ENCODE measurements at regions not wholly inside any gene's neighbourhood (a gene's known extent, or its start where the extent isn't known, plus 50 kb on each side); places are given as distances from the start of the nearest gene placed in this dataset.

DNA sequence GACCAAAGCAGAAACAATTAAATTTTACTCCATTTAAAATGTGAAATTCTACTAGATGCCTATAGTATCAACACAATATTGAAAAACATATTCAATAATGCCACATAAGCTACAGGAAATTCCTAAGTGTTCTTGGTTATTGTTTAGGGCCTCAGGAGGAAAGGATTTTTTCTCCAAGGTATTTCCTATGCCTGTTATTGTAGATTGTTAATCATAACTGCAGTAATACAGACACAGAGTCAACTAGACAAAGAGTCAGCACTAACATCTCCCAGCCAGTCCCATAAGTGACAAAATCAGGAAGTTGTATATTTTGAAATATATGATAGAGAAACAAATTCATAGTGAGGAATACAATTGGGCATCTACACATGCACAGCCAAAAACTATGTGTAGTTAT lies 782.7 kb upstream of the KIF2B start:
- TF ChIP-seq, protein P1, sequence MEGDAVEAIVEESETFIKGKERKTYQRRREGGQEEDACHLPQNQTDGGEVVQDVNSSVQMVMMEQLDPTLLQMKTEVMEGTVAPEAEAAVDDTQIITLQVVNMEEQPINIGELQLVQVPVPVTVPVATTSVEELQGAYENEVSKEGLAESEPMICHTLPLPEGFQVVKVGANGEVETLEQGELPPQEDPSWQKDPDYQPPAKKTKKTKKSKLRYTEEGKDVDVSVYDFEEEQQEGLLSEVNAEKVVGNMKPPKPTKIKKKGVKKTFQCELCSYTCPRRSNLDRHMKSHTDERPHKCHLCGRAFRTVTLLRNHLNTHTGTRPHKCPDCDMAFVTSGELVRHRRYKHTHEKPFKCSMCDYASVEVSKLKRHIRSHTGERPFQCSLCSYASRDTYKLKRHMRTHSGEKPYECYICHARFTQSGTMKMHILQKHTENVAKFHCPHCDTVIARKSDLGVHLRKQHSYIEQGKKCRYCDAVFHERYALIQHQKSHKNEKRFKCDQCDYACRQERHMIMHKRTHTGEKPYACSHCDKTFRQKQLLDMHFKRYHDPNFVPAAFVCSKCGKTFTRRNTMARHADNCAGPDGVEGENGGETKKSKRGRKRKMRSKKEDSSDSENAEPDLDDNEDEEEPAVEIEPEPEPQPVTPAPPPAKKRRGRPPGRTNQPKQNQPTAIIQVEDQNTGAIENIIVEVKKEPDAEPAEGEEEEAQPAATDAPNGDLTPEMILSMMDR (IDR thresholded peaks at IDR 0.05; ENCODE audit: extremely low read depth in 1 of 2, insufficient read depth in 1 of 2, low read depth in 1 of 2, low read length in 2 of 2) = no peak
- TF ChIP-seq POLR2A (IDR thresholded peaks at IDR 0.05; ENCODE audit: low read depth, low read length) (peak; percentile 25), FOS (IDR thresholded peaks at IDR 0.05; ENCODE audit: borderline replicate concordance, insufficient read depth, low read length) (no peak), EZH2 (IDR thresholded peaks at IDR 0.05; ENCODE audit: borderline replicate concordance, low read depth, low read length, severe bottlenecking) (no peak), JUN (IDR thresholded peaks at IDR 0.05; ENCODE audit: borderline replicate concordance, insufficient read depth, insufficient read length, low read depth) (peak; percentile 19), POLR2AphosphoS5 (IDR thresholded peaks at IDR 0.05; ENCODE audit: insufficient read depth, low read depth, low read length) (peak; percentile 44), MYC (IDR thresholded peaks at IDR 0.05; ENCODE audit: low read depth, low read length) (no peak)
- TF ChIP-seq, protein P2, sequence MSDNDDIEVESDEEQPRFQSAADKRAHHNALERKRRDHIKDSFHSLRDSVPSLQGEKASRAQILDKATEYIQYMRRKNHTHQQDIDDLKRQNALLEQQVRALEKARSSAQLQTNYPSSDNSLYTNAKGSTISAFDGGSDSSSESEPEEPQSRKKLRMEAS (IDR thresholded peaks at IDR 0.05; ENCODE audit: insufficient read depth, insufficient read length) = no peak
